GM12892 (cell line): ENCODE measurements at regions not wholly inside any gene's neighbourhood (a gene's known extent, or its start where the extent isn't known, plus 50 kb on each side); places are given as distances from the start of the nearest gene placed in this dataset.

Experiments
- POLR2A ChIP-seq: IDR thresholded peaks from 2 replicates; pipeline ENCODE4 v1.6.1; 2011; ENCODE audit warnings: low read depth, low read length, control low read depth
- POLR2AphosphoS5 ChIP-seq: IDR thresholded peaks from 2 replicates; pipeline ENCODE4 v1.6.1; 2011; ENCODE audit warnings: low read depth, low read length, control low read depth
- TAF1 ChIP-seq: IDR thresholded peaks from 2 replicates; pipeline ENCODE4 v1.6.1; 2011; ENCODE audit warnings: low read depth, mild to moderate bottlenecking, control low read depth, low read length, borderline replicate concordance

DNA sequence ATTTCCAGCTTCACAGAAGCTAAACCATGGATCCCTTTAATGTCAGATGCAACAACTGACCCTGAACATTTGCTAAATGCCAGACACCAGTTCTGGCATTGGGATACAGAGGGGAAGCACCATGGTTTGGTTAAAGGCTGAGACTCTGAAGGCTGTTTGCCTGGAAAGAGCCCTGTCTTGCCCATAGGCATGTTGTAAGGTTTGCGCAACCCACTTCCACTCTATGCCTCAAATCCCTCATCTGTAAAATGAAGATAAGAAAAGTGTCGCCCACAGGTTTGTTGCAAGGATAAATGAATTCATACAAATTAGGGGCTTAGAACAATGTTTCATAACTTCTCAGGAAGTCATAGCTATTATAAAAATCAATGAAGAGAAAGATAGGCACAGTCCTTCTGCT, 380.9 kb upstream of the GYPC start:
- TF ChIP-seq POLR2A (no peak), POLR2AphosphoS5 (no peak), TAF1 (no peak)
